GM19463 (cell line): ENCODE measurements at regions not wholly inside any gene's neighbourhood (a gene's known extent, or its start where the extent isn't known, plus 50 kb on each side); places are given as distances from the start of the nearest gene placed in this dataset.
A peak's percentile ranks its signal among the peaks of the same experiment; 100 is the strongest.

Source experiments
- ATAC-seq: cut with Tn5 transposase; IDR thresholded peaks from one replicate; pipeline ENCODE4 v1.9.1; 2021; ENCODE audit warnings: mild to moderate bottlenecking, moderate library complexity; ENCODE audit not compliant: unreplicated experiment

- ATAC-seq, result no peak
Measured at GRCh38 chr6:224350-224749, 67.9 kb upstream of the DUSP22 start.

GRCh38 chr6:225121-225721 lies 67.1 kb upstream of the DUSP22 start:
- ATAC-seq, result peak; percentile 22

GRCh38 chr6:225907-226306 lies 66.4 kb upstream of the DUSP22 start:
- no peak for ATAC-seq

GRCh38 chr6:226516-227073 lies 65.7 kb upstream of the DUSP22 start:
- peak; percentile 21 for ATAC-seq

- ATAC-seq, result peak; percentile 25
Measured at GRCh38 chr6:227074-227782, 65.1 kb upstream of the DUSP22 start.

- no peak for ATAC-seq
Measured at GRCh38 chr6:227812-228338, 64.4 kb upstream of the DUSP22 start.

GRCh38 chr6:228881-229651 lies 63.2 kb upstream of the DUSP22 start:
- ATAC-seq, result peak; percentile 26

GRCh38 chr6:231779-232178 lies 60.5 kb upstream of the DUSP22 start:
- ATAC-seq, result peak; percentile 20

GRCh38 chr6:232982-233640 lies 59.2 kb upstream of the DUSP22 start:
- no peak for ATAC-seq

- no peak for ATAC-seq
Measured at GRCh38 chr6:234706-235372, 57.4 kb upstream of the DUSP22 start.

- peak; percentile 62 for ATAC-seq
Measured at GRCh38 chr6:235763-236360, 56.4 kb upstream of the DUSP22 start.

GRCh38 chr6:236519-236918 lies 55.8 kb upstream of the DUSP22 start:
- ATAC-seq, result no peak

- no peak for ATAC-seq
Measured at GRCh38 chr6:240151-240550, 52.1 kb upstream of the DUSP22 start.

GRCh38 chr6:241336-241865 lies 50.9 kb upstream of the DUSP22 start:
- no peak for ATAC-seq
